GF-D8 (cell line): ENCODE measurements at regions not wholly inside any gene's neighbourhood (a gene's known extent, or its start where the extent isn't known, plus 50 kb on each side); places are given as distances from the start of the nearest gene placed in this dataset.
"Not testable (repeated sequence)": the region's sequence is repeated elsewhere in the genome, so short reads cannot be mapped to it uniquely, and the experiment has no call there.

Source experiments
- DNase-seq: peaks from one replicate; lab custom pipeline; 2025; lab: John Stamatoyannopoulos, UW

GRCh38 chr20:51126337-51126736 lies 103.4 kb upstream of the KCNG1 start:
- no peak for DNase-seq

DNA sequence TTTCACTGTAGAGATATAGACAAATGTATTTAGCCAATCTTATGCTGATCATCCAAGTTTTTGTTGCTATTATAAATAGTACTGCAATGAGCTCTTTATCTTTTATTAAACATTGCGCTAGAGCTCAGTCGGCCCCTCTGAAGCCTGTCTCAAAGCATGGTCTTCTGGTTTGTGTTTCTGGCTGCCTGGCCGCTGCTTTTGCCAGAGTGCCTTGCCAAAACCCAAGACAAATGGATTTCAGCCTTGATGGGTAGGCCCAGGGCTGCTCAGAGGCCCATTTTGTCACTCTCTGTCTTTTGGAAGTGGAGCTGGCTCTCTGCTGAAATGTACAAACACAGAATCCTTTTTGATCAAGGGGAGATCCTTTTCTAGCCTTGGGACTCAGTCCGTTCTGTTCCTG lies 102.9 kb upstream of the KCNG1 start:
- no peak for DNase-seq

GRCh38 chr20:51125105-51125504 lies 102.2 kb upstream of the KCNG1 start:
- DNase-seq = no peak

DNA sequence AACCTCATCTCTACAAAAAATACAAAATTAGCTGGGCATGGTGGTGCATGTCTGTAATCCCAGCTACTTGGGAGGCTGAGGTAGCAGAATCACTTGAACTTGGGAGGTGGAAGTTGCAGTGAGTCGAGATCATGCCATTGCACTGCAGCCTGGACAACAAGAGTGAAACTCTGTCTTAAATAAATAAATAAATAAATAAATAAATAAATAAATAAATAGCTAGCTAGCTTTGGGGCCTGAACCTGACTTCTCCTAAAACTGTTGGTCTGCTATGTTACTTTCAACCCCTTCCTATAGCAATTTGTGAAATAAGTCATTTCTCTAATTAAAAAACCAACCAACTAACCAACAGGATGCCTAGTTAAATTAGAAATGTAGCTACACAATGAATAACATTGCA lies 101.0 kb upstream of the KCNG1 start:
- DNase-seq = not testable (repeated sequence)

GRCh38 chr20:51122931-51123658 lies 100.2 kb upstream of the KCNG1 start:
- no peak for DNase-seq

DNA sequence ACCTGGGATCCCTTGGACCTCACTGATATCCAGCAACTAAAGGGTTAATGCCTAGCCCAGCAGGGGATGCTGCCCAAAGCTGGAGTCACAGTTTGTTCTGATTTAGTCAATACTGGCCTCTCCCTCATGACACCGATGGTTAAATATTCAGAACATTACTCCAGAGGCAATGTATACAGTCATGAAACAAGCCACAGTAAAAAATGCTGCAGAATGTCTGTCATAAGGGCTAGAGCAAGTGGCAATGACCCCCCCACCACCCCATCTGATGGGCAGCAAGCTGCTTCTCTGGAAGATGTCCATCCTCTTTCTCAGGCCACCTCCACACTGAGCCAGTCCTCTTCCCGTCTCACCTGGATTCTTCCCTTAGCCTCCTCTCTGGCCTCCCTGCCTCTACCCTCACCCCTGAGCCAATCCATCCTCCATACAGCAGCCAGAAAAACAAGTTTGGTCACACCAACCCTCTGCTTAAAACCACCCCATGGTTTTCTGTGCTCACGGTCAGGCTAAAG lies 99.0 kb upstream of the KCNG1 start:
- DNase-seq = no peak

DNA sequence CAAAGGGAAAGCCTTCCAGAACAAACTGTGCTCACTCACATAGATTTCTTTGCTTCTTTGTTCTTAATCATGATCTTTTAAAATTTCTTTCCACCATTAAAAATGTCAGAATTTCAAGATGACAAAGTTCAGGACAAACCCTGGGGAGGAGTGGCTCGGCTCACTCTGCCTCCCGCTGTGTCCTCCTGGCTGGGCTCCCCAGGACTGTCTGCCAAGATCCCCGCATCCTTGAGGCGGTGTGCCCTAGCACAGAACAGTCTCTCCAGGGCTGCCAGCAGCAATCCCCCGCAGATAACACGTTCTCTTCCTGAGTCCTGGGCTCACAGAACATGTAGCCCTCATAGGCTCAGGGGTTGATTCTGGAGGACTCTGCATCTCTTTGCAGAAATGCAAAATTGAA lies 98.4 kb upstream of the KCNG1 start:
- no peak for DNase-seq

- DNase-seq = no peak
These were observed 98.0 kb upstream of the KCNG1 start for GRCh38 chr20:51120868-51121267.

- DNase-seq = no peak
These were observed 97.5 kb upstream of the KCNG1 start for GRCh38 chr20:51120438-51120837.

DNA sequence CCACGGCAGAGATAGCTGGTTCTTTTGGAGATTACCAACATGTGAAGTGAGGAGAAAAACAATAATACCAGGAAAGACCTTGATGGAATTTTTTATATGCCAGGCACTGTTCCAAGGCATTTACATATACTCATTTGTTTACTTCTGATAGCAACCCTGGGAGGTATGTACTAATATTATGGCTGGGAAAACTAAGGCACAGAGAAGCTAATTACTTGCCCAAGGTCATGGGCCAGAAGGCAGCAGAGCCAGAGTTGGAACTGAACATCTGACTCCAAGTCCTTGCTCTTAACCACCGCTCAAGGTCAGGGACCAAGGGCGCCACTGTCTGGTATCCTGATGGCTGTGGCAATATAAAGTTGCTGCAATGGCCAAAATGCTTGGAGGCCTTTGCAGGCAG lies 97.0 kb upstream of the KCNG1 start:
- no peak for DNase-seq

DNA sequence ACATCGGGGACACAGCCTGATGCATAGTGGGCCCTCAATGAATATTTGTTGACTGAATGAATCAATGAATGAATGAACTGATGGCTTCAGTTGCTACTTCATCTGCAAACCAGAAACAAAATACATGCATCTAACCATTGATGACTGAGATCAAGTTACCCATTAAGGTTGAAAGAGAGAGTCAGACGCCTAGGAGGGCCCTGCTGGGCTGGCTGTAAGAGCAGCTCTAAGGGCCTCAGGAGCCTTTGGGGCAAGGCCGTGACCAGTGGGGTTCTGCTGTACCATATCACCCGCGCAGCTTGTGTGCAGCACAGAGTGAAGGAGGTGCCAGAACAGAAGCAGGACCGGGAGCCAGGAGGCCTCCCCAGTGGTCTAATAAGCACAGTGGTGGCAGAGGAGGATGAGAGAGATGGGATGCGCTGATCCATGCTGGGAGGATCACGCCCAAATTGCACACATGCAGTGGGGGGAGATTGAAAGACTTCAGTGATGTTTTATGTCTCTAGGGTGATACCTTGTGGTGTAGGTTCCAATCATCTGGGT lies 96.1 kb upstream of the KCNG1 start:
- no peak for DNase-seq

DNA sequence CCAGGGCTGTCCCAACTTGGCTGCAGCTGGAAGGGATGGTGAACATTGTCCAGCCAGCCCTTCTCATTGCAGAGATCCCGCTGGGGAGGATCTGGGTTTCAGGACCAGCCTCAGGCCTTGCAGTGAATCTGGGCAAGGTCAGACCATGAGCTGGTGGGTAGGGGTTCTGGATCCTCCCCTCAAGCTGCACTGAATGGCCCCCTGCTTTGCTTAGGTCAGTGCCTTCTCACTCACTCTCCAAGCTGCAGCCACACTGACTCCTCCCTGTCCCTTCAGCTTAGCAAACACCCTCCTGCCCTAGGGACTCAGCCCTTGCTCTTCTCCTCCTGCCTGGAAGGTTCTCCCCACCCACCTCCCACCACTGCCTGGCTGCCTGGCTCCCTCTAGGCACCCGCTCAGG lies 95.3 kb upstream of the KCNG1 start:
- no peak for DNase-seq

- DNase-seq = no peak
These were observed 94.1 kb upstream of the KCNG1 start for GRCh38 chr20:51116765-51117686.

DNA sequence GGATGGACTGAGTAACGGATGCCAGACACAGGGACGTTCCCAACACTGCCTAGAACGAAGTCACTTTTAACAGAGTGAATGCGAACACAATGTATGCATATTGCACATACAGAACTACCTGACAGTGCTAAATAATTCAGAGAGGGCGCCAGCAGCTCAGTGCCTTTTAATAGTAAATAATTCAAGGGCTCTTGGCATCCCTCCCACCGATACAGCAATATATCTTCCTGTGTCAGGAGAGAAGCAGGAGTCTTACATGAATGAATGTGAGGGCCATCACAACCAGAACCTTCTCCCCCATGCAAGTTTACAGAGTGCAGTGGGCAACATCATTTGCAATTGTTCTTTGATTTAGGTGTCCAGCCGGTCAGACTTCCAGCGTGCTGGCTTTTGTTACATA lies 88.4 kb upstream of the KCNG1 start:
- no peak for DNase-seq

GRCh38 chr20:51108638-51109363 lies 85.9 kb upstream of the KCNG1 start:
- no peak for DNase-seq

GRCh38 chr20:51106011-51106410 lies 83.1 kb upstream of the KCNG1 start:
- no peak for DNase-seq

- DNase-seq = no peak
These were observed 82.3 kb upstream of the KCNG1 start for GRCh38 chr20:51104960-51105920.

DNA sequence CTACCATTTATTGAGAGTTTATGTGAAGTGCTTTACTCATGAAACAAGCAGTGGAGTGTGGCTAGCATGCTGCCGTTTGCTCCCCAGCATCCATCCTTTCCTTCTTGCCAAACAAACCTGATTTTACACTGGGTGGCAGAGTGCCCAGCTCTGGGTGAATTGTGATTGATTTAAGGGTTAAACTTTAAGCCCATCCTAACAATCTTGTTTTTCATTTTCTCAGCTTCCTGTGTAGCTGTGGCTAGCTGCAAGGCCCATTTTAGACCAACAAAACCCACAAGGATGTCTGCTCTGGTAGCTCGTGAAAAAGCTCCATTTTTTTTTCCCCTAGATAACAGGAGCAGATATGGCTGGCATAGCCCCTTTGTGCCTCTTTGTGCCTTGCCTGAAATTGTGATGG lies 77.7 kb upstream of the KCNG1 start:
- DNase-seq = no peak

DNA sequence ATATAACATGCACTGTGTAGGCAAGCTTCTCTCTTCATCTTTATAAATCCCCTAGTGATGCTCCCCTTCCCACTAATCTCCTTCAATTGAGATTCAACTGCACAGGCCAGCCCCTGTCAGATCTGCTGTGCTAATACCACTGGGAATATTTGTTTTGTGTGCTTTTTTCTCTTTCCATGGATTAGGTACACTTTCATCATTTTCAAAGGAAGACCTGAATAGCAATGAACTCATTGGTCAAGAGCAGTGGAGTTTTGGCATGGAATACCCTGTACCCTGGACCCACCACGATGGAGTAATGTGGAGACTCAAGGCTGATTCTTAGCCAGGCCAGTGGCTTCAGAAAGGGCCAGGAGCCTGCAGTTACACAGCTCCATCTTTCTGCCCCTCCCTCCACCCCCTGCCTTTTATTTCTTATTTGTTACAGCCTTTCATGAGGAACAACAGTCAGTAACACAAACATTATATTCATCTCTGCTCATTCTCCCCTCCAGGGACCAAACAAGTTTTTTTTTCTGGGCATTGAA lies 75.4 kb upstream of the KCNG1 start:
- no peak for DNase-seq

GRCh38 chr20:51097351-51098120 lies 74.6 kb upstream of the KCNG1 start:
- DNase-seq = no peak
